ENCODE measurements at regions not wholly inside any gene's neighbourhood (a gene's known extent, or its start where the extent isn't known, plus 50 kb on each side); places are given as distances from the start of the nearest gene placed in this dataset.

- no peak for TF ChIP-seq CTCF (conservative IDR thresholded peaks at IDR 0.05; ENCODE audit: low read length)
- no peak for TF ChIP-seq EZH2phosphoT487 (IDR thresholded peaks at IDR 0.05; ENCODE audit: borderline replicate concordance, low read depth, low read length)
Measured at GRCh38 chr16:26985100-26986065, 81.3 kb upstream of the C16orf82 start.
